ENCODE measurements at regions not wholly inside any gene's neighbourhood (a gene's known extent, or its start where the extent isn't known, plus 50 kb on each side); places are given as distances from the start of the nearest gene placed in this dataset.

- Histone ChIP-seq H3K4me2 (ENCODE audit: low read length) (no peak overlapping the region), H3K36me3 (ENCODE audit: insufficient read depth, low read length) (no peaks in the 10 kb centered on the region), H3K27ac (ENCODE audit: low read length) (no peak overlapping the region), H3K4me3 (ENCODE audit: low read length) (no peak overlapping the region), H3K9ac (ENCODE audit: low read length) (no peak overlapping the region), H4K20me1 (ENCODE audit: insufficient read depth) (no peaks in the 10 kb centered on the region), H3K27me3 (ENCODE audit: insufficient read depth, low read depth, low read length) (no peaks in the 10 kb centered on the region), H3F3A (ENCODE audit: insufficient read depth, low read length, poor library complexity, severe bottlenecking) (no peaks in the 10 kb centered on the region), H2AFZ (ENCODE audit: low read depth, low read length) (no peak overlapping the region), H3K79me2 (replicated peaks; ENCODE audit: insufficient read depth, low read length) (no peaks in the 10 kb centered on the region), H3K9me3 (ENCODE audit: low read length) (no peaks in the 10 kb centered on the region), H3K9me2 (ENCODE audit: insufficient read depth, low read length) (no peaks in the 10 kb centered on the region)
- TF ChIP-seq REST (IDR thresholded peaks at IDR 0.05; ENCODE audit: borderline replicate concordance) (no peak), SMC3 (conservative IDR thresholded peaks at IDR 0.05; ENCODE audit: poor library complexity) (no peak), EZH2 (IDR thresholded peaks at IDR 0.05; ENCODE audit: borderline replicate concordance, insufficient read depth, low read length, poor library complexity, severe bottlenecking) (no peak), CTCF (IDR thresholded peaks at IDR 0.05; ENCODE audit: poor library complexity, severe bottlenecking) (no peak)
These were observed 500.6 kb downstream of the QKI start for GRCh38 chr6:163915131-163915530.

- no peaks in the 10 kb centered on the region for H3F3A ChIP-seq (ENCODE audit: insufficient read depth, low read length, poor library complexity, severe bottlenecking)
- no peak overlapping the region for H3K4me2 ChIP-seq (ENCODE audit: low read length)
- H4K20me1 ChIP-seq (ENCODE audit: insufficient read depth) = no peaks in the 10 kb centered on the region
- TF ChIP-seq RAD21 (conservative IDR thresholded peaks at IDR 0.05) = no peak
- TF ChIP-seq REST (IDR thresholded peaks at IDR 0.05; ENCODE audit: borderline replicate concordance) = no peak
- TF ChIP-seq SMC3 (conservative IDR thresholded peaks at IDR 0.05; ENCODE audit: poor library complexity) = no peak
- no peak for TF ChIP-seq POLR2AphosphoS5 (IDR thresholded peaks at IDR 0.05)
- no peak for TF ChIP-seq CTCF (IDR thresholded peaks at IDR 0.05; ENCODE audit: poor library complexity, severe bottlenecking)
- no peak for TF ChIP-seq EP300 (conservative IDR thresholded peaks at IDR 0.05; ENCODE audit: poor library complexity, severe bottlenecking)
- no peak for TF ChIP-seq EZH2 (IDR thresholded peaks at IDR 0.05; ENCODE audit: borderline replicate concordance, insufficient read depth, low read length, poor library complexity, severe bottlenecking)
- no peak for TF ChIP-seq MXI1 (conservative IDR thresholded peaks at IDR 0.05; ENCODE audit: poor library complexity, severe bottlenecking)
- TF ChIP-seq TAF1 (IDR thresholded peaks at IDR 0.05; ENCODE audit: low read depth) = no peak
- no peaks in the 10 kb centered on the region for H3K27me3 ChIP-seq (ENCODE audit: insufficient read depth, low read depth, low read length)
- no peaks in the 10 kb centered on the region for H3K9me3 ChIP-seq (ENCODE audit: low read length)
- H3K9ac ChIP-seq (ENCODE audit: low read length) = no peak overlapping the region
- no peaks in the 10 kb centered on the region for H3K9me2 ChIP-seq (ENCODE audit: insufficient read depth, low read length)
- H2AFZ ChIP-seq (ENCODE audit: low read depth, low read length) = no peak overlapping the region
- no peak overlapping the region for H3K27ac ChIP-seq (ENCODE audit: low read length)
- no peak overlapping the region for H3K4me3 ChIP-seq (ENCODE audit: low read length)
- no peaks in the 10 kb centered on the region for H3K36me3 ChIP-seq (ENCODE audit: insufficient read depth, low read length)
- no peaks in the 10 kb centered on the region for H3K79me2 ChIP-seq (replicated peaks; ENCODE audit: insufficient read depth, low read length)
These were observed 498.5 kb downstream of the QKI start for GRCh38 chr6:163913045-163913444.

Data from neural cell (in vitro differentiated cells).